Posterior cingulate gyrus (tissue), 11 donors: ENCODE measurements at regions not wholly inside any gene's neighbourhood (a gene's known extent, or its start where the extent isn't known, plus 50 kb on each side); places are given as distances from the start of the nearest gene placed in this dataset.

ENCODE experiments used
- DNase-seq, 10 donors: peaks; one replicate each; pipeline versions ENCODE4 v3.0.0 to v3.0.0-alpha.2; 2020 to 2021; ENCODE audit warnings: mixed read lengths in 3 of 10
- intact Hi-C: fragments of 100-400 bp; cut with DNase I; formaldehyde crosslinking; loops from one replicate; pipeline ENCODE4 v1.15.1; 2023

- no peak for DNase-seq
- intact Hi-C loops = no loop called here
Measured at GRCh38 chr2:221786297-221786926, 214.3 kb upstream of the EPHA4 start.

GRCh38 chr2:221780281-221780688 is 208.2 kb upstream of the EPHA4 start:
- DNase-seq = no peak
- intact Hi-C loops = no loop called here

GRCh38 chr2:221779614-221780067 is 207.5 kb upstream of the EPHA4 start:
- intact Hi-C loops = no loop called here
- DNase-seq = no peak

- no peak for DNase-seq
- intact Hi-C loops = no loop called here
Measured at GRCh38 chr2:221778025-221778424, 205.9 kb upstream of the EPHA4 start.

- no peak for DNase-seq
- intact Hi-C loops = no loop called here
Measured at GRCh38 chr2:221777119-221777518, 205.0 kb upstream of the EPHA4 start.

GRCh38 chr2:221775096-221775495 is 203.0 kb upstream of the EPHA4 start:
- DNase-seq = peak in 2 of 10 donors; percentile 9 to 55
- intact Hi-C loops = no loop called here

GRCh38 chr2:221774136-221774535 is 202.0 kb upstream of the EPHA4 start:
- intact Hi-C loops = no loop called here

GRCh38 chr2:221771297-221771696 is 199.2 kb upstream of the EPHA4 start:
- intact Hi-C loops = no loop called here
- DNase-seq = no peak

More at GRCh38 chr2:221774136-221774535, 202.0 kb upstream of the EPHA4 start:
- no peak for DNase-seq

GRCh38 chr2:221767106-221768012 is 195.3 kb upstream of the EPHA4 start:
- peak in 1 of 10 donors; percentile 82 for DNase-seq
- intact Hi-C loops = no loop called here

GRCh38 chr2:221762496-221762895 is 190.4 kb upstream of the EPHA4 start:
- intact Hi-C loops = no loop called here
- DNase-seq = no peak

GRCh38 chr2:221761260-221761659 is 189.2 kb upstream of the EPHA4 start:
- intact Hi-C loops = no loop called here
- DNase-seq = no peak

- no peak for DNase-seq
- intact Hi-C loops = no loop called here
Measured at GRCh38 chr2:221758076-221758475, 186.0 kb upstream of the EPHA4 start.

GRCh38 chr2:221753401-221753800 is 181.3 kb upstream of the EPHA4 start:
- no peak for DNase-seq
- intact Hi-C loops = no loop called here

GRCh38 chr2:221752781-221753180 is 180.7 kb upstream of the EPHA4 start:
- no peak for DNase-seq
- intact Hi-C loops = no loop called here

GRCh38 chr2:221750316-221750715 is 178.2 kb upstream of the EPHA4 start:
- DNase-seq = no peak
- intact Hi-C loops = no loop called here

- intact Hi-C loops = no loop called here
- no peak for DNase-seq
Measured at GRCh38 chr2:221747289-221747972, 175.3 kb upstream of the EPHA4 start.

- intact Hi-C loops = no loop called here
- DNase-seq = no peak
Measured at GRCh38 chr2:221741496-221742211, 169.6 kb upstream of the EPHA4 start.

GRCh38 chr2:221731432-221732145 is 159.5 kb upstream of the EPHA4 start:
- DNase-seq = no peak
- intact Hi-C loops = no loop called here

- DNase-seq = no peak
- intact Hi-C loops = no loop called here
Measured at GRCh38 chr2:221726894-221727513, 154.9 kb upstream of the EPHA4 start.
